A204.1 (cell line): ENCODE measurements at regions not wholly inside any gene's neighbourhood (a gene's known extent, or its start where the extent isn't known, plus 50 kb on each side); places are given as distances from the start of the nearest gene placed in this dataset.
"Not testable (repeated sequence)": the region's sequence is repeated elsewhere in the genome, so short reads cannot be mapped to it uniquely, and the experiment has no call there.

Experiments used
- FAIRE-seq: peaks from 2 replicates; lab custom pipeline; 2012; peaks lifted over from hg19 to GRCh38; lab: Jason Lieb, UNC

DNA sequence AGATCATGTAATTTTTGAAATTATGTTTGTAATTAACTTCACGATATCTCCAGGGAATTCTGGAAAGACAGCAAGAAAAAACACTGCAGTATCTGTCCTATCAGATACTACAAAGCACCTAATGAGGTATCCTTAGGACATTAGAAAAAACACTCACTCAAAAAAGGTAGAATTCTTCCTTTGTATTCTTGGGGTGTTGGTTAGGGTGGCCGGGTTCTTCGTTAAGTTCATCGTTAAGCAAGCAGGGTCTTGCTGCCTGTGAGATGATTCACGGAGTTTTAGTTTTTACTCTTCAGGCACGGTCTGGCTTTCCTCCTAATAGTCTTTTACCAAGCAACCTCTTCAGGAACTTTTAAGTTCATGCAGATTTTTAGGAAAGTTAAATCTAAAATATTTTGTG lies 91.4 kb upstream of the IRX4 start:
- FAIRE-seq = no peak

DNA sequence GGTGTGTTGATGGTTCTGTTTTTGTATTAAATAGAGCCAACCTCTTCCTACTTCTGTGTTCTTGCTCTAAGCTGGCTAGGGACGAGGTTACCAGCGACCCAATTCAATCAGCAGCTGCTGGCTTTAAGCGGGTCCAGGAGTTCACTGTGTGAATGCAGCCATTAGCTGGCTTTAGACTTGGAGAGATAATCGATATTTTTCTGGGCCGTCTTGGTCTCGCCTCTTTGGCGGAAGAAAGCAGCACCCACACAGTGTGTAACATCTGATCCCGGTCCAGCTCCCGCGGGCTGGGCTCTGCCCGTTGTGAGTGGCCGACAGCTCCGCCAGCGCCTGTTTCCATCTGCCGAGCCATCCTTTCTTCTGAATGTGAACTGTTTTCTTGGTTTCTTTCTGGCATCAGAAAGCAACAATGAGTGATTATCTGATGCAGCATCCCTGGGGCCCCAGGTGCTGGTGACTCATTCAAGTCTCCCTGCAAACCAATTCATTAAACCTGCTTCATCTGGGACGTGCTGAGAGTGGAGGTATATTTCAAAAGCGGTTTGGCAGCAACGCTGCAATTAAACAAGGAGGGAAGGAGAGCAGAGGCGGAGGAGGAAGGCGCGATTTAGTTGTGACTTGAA lies 90.8 kb upstream of the IRX4 start:
- no peak for FAIRE-seq

DNA sequence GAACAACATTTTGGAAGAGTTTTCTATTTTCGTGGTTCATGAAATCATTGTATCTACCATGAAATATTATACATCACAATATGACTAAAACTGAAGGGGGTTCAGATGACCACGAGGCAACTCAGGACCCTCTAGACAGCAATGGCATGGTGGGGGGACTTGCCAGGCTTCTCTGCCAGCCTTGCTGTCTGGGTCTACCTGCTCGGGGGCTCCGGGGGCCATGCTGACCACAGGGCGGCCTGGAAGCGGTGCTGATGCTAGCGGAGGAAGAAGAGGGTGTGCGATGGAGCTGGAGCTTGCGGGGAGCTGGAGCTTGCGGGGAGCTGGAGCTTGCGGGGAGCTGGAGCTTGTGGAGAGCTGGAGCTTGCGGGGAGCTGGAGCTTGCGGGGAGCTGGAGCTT lies 89.2 kb upstream of the IRX4 start:
- no peak for FAIRE-seq

DNA sequence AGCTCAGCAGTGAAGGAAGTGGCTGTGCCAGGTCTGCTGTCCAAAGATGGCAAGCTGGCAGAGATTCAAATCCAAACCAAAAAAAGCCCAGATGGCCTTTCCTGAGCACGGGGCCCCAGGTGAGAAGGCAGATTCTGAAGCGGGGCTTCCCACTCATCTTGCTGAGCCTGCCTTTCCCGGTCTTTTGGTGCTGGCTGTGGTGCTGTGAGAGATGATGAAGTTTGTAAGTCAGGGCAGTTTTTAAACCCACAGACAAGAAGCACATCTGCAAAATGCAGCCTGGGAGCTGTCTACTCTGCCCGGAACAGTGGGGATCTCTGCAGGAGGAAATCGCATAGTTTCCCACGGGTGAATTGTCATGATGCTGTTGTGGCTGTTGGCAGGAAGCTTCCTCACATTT lies 85.0 kb upstream of the IRX4 start:
- no peak for FAIRE-seq

DNA sequence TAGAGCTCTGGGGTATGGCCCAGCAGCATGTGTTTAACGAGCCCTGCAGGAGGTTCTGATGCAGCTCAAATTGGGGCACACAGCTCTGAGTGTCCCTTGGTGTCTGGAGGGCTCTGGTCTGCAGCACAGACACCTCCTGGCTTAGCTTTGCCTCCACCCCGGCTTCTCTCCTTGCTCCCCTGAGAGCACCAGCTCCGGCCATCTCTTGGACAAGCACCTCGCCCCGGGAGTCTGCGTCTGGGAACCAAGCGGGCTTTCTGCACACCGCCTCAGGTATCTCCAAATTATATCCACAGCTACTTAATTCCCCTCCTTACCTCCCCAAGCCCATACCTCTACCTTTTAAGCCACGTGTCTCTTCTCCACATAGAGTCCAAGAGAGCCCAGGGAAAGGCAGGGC lies 83.7 kb upstream of the IRX4 start:
- no peak for FAIRE-seq

DNA sequence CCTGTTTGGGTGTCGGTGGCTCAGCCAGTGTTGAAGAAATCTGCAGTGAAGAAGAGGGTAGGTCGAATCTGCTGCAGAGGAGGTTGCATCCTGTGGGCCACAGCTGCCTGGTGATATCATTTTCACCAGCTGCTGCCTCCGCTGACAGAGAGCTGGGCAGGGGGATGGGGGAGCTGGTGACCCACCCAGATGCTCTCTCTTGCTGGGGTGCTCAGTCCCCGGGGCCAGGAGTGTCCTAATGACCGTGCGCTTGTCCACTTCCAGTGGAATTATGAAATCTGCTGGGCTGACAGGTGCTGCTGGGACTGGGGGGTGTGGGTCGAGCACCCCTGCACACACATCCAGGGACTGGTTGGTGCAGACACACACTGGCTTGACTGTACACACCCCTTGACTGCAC lies 83.2 kb upstream of the IRX4 start:
- no peak for FAIRE-seq

DNA sequence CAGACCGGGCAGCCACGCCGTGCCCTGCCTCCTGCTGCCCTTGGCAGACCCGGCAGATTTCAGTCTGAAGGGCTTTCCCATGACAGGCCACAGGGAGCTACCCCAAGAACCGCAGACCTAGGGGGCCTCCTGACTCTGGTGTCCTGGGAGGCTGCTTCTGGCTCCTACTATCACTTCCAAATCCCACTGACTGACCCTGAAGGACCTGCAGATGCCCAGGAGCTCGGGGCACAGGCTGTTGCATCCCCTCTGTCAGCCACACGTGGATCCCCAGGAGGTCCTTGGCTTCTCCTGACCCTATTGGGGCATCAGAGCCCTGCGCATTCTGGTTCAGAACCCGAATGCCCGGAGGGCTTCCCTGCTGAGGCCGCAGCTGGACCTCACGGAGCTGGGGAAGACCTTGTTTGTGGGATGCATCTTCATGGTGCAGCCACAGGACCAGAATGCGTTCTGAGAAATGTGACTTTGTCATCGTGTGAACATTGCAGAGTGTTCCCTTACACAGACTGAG lies 81.3 kb upstream of the IRX4 start:
- no peak for FAIRE-seq

DNA sequence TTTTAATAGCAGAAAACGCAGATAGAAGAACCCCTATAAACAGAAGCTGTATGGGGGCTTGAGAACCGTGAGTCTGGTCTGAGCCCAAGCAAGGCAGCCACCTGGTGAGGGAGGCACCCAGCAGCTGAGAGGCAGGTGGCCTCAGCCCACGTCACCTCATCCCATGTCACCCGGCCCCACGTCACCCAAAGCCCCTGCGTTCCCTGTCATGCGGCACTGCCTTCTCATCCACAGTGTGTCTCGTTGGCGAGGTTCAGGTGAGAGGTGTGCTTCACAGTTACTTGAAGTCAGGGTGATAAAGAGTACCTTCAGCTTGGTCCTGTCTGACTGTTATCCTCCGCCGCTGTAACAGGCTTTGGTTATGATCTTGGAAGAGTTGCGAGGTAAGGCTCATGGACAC lies 80.6 kb upstream of the IRX4 start:
- FAIRE-seq = no peak

DNA sequence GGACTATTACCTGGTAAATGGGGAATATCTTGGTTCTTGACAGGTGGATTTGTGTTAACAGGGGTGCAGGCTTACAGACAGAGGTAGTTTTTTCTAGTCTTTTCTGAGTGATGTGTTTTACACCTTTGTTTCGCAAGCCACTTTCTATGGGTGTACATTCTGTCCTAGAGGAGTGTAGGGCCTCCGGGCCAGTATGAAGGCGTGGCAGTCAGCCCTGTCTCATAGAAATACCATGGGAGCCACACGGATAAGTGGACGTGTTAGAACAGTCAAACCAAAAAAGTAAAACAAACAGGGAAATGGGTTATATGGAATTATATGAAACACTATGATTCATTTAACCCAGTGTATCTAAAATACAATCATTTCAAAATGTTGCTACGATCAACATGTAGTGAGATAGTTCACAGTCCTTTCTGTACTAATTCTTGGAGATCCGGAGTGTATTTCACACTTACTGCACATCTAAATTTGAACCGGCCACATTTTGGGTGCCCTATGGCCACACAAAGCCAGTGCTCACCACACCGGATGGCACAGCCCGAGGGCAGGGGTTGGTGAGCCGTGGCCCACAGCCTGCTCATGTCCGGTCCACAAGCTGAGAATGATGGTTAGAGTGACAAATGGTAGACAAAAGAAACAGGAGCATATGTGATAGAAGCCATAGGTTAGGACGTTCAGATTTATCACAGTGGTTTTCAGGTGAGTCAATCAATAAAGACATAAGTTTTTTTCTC lies 80.1 kb upstream of the IRX4 start:
- no peak for FAIRE-seq

DNA sequence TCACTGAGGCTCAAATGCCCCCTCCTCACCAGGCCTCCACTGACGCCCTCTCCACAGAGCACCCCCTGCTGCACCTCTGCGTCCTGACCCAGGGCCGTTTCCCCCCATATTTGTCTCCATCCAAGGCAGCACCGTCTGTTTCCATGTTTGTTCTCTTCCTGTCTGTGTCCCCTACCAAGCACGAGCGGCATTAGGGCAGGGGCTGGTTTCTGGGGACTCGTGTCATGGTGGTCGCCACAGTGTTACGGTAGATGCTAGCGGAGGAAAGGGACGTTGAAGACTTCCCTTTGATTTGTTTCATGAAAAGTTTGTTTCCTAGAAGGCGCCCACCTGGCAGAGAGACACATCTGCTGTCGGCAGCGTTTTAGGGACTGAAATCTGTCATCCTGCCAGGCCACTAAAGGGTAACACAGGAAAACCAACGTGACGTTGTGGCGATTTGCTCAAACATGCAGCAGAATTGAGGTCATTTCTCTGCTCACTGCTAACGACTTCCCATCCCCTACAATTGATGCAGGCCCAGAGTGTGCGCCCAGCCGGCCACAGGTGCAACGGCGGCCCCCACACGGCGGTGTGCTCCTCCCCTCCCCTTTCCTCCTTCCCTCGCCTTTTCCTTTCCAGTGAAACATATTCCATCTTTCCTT lies 79.3 kb upstream of the IRX4 start:
- FAIRE-seq = no peak

DNA sequence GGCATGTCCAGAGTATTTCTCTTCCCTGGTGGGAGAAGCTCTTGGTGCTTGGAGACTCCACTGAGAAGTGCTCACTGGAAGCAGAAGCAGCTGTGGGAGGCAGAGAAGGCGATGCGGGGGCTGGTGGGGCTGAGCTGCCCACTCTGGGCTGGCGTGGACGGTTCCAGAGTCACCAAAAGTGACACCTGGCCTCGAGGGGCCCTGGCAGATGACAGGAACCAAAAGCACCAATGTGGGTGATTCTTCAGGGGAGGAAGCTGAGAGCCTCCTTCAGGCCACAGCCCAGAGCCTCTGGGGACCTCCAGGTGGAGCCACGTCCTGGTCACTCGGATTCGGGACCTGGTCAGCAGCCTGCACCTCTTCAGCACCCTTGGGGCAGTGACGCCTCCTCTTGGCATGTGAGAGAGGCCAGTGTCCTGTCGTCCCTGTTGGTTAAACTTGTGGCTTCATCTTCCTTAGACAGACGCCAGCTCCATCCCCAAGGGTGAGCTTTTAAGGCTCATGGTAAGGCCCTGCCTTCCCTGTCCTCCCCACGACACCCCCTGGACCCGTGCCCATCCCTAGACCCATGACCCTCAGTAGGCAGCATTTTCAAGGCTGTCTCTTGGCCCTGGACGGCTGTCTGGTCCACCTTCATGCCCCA lies 78.7 kb upstream of the IRX4 start:
- FAIRE-seq = no peak

DNA sequence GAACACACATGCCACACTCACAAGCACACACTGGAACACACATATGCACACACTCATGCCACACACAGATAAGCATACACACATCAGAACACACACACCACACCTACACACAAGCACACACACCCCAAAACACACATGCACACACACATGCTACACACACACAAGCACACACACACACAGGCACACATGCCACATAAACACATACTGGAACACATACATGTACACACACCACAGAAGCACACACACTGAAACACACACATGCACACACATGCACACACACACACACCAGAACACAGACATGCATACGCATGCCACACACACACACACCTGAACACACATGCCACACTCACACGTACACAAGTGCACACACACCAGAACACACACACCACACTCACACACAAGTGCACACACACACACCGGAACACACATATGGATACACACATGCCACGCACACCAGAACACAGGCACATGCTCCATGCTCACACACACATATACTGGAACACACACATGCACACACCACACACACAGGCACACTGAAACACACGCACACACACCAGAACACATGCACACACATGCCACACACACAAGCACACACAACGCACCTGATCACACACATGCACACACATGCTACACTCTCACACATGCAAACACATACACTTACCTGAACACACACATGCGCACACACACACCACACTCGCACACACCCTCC lies 78.0 kb upstream of the IRX4 start:
- no peak for FAIRE-seq

DNA sequence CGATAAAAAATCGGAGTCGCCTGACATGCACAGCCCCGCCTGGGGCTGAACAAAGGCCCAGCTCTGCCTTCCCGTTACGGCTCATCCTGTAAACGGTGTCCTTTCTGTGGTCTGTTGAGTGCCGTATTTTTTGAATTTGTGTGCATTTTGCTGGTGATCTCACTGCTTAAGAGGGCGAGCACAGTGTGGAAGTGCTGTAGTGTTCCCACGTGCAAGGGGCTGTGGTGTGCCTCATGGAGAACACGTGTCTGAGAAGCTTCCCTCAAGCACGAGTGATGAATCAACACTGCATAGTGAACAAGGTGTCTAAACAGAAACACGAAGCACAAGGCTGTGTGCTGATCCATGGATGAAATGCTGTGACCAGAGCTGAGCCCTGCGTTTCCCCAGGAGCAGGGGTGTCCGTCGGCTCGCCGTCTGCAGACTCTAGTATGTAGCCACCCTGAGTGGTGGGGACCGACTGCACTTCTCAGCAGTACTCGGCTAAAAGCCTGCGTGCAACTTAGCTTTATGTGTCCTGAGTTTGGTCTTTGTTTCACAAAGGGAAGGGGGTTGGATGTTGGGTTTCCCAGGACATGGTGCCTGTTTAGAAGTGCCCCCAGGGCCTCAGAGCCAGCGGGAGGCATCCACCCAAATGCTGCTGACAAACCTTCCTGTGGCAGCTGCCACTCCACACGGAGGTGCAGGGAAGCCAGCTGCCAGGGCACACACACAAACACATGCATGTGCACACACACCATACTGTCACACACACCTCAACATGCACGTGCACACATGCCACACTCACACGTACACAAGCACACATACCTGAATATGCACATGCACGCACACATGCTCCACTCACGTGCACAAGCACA lies 77.2 kb upstream of the IRX4 start:
- FAIRE-seq = no peak

DNA sequence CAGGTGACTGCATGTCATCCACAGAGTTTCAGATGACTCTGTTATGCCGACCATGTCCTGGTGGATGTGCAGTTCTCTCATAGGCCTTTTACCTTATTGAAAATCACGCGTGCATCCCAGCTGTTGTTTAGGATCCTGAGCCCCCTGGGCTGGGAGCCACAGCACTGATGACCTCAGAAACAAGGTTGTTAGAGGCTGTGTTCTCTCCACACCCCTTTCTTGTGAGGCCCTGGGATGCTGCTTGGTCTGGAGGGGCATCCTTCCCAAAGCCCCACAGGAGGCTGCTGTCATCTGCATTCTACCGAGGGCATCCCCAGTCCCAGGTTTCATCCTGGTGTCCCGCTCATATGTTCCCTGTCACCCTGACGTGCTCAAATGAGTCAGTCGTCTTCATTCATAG lies 76.5 kb upstream of the IRX4 start:
- no peak for FAIRE-seq

DNA sequence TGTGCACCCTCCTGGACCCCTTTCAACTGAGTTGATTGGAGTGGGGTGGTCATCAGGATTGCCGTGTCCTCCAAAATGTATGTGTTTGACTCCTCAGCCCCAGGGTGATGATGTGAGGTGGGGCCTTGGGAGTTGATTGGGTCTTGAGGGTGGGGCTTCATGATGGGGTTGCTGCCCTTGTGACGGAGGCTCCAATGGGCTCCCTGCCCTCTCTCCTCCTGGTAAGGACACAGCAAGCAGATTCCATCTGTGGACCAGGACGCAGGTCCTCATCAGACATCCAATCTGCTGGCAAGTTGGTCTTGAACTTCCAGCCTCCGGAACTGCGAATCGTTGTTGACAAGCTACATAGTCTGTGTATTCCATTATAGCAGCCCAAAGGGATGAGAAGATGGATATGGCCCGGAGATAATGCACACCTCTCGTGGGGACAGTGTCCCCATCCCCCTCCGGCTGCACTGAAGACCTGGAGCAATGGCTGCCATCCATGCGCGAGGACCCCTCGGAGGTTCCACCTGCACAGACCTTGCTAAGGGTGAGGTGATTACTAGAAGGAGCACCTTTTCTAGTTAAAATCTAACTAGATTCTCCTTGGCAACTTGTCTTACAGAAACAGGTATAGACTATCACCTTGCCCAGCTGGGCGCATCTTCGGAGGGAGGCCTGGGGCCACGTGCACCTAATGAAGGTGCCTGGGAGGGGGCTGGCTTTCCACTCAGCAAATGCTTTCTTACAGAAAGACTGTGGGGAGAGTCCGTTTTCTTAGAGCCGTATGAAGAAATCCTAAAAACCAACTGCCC lies 75.7 kb upstream of the IRX4 start:
- FAIRE-seq = no peak

DNA sequence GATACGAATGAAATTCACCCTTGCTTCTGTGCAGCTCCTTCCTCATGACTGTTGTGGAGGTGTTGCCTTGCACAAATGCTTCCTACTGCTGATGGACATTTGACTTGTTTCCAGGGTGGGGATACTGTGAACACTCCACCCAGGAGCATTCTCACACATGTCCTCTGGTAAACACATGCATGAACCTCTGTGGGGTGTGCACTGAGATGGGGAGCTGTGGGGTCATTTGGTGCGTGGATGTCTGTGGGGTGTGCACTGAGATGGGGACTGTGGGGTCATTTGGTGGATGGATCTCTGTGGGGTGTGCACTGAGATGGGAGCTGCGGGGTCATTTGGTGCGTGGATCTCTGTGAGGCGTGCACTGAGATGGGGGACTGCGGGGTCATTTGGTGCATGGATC lies 72.9 kb upstream of the IRX4 start:
- no peak for FAIRE-seq

DNA sequence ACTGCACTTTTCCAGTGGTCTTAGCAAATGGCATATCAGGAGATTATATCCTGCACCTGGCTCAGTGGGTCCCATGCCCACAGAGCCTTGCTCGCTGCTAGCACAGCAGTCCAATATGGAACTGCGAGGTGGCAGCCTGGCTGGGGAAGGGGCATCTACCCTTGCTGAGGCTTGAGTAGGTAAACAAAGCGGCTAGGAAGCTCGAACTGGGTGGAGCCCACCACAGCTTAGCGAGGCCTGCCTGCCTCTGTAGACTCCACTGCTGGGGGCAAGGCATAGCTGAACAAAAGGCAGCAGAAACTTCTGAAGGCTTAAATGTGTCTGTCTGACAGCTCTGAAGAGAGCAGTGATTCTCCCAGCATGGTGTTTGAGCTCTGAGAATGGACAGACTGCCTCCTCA lies 71.0 kb upstream of the IRX4 start:
- not testable (repeated sequence) for FAIRE-seq

DNA sequence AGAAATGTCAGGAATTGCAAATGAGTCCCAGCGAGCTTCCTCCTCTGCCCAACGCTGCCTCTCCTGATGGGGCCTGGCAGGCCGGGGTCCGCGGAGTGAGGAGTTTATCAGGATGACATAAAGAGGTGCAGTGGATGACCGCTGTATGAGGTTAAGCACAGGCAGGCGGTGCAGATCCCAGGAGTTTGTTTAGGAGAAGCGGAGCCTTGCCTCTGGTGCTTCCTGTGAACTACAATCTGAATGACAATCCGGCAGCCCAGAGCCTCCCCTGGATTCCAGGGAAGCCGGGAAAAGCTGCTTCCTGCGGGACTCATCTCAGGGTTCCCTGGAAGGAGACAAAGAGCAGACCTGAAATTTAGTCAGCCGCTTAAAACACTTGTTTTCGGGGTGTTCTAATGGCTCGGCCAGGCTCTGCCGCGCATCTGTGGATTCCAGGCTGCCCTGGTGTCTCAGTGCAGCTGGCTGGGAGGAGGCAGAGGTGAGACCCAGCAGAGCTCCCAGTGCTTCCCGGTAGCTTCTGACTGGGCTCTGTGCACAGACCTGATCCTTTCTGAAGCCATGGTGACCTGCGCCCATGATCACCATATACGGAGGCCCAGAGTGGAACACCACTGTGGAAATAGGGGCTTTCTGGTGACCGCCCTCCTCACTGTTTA lies 69.8 kb upstream of the IRX4 start:
- no peak for FAIRE-seq

DNA sequence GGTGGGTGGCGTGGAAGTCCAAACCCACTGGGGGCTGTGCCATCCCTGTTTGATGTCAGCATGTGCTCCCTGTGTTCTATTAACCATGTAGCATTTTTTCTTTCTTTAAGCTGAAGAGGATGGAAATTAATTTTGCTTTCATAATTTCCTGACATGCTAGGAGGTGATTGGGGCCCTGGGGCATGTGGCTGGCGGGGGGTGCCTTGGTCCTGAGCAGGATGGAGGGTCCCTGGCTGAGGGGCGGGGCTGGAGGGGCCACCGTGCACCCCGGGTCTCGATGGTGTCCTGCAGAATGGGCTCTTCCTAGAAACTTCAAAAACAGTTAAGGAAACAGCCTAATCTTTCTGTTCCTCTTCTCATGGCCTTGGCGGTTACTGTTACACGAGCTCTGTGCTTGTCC lies 69.3 kb upstream of the IRX4 start:
- FAIRE-seq = no peak

DNA sequence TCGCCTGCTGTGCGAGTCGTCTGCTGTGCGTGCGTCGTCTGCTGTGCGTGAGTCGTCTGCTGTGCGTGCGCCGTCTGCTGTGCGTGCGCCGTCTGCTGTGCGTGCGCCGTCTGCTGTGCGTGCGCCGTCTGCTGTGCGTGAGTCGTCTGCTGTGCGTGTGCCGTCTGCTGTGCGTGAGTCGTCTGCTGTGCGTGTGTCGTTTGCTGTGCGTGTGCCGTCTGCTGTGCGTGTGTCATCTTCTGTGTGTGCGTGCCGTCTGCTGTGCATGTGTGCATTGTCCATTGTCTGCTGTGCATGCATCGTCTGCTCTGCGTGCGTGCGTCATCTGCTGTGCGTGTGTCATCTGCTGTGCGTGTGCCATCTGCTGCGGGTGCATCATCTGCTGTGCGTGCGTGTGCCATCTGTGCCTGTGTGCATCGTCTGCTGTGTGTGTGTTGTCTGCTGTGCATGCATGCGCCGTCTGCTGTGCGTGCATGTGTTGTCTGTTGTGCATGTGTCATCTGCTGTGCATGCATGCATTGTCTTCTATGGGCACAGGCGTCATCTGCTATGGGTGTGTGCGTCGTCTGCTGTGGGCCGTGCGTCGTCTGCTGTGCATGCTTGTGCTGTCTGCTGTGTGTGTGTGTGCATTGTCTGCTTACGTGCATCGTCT lies 68.6 kb upstream of the IRX4 start:
- FAIRE-seq = no peak
